Activated T-cell treated with anti-CD3 and anti-CD28 coated beads, Interleukin-2, amount 50 U/mL, for 4 hours (primary cell): ENCODE measurements at regions not wholly inside any gene's neighbourhood (a gene's known extent, or its start where the extent isn't known, plus 50 kb on each side); places are given as distances from the start of the nearest gene placed in this dataset.
A peak's percentile ranks its signal among the peaks of the same experiment; 100 is the strongest.

Source experiments
- ATAC-seq, 2 donors: fragments of 200-7000 bp; cut with Tn5 transposase; one replicate each; pipeline ENCODE4 v1.10.0; 2021
- DNase-seq: peaks from one replicate; pipeline ENCODE4 v3.0.0-alpha.2; 2020
- H3K27me3 Mint-ChIP-seq: one replicate; pipeline ENCODE4 v1.8.0; 2021; ENCODE audit warnings: low read depth, mixed read lengths
- H3K36me3 Mint-ChIP-seq: one replicate; pipeline ENCODE4 v1.8.0; 2022; ENCODE audit warnings: mixed read lengths; ENCODE audit not compliant: insufficient read depth
- H3K4me1 Mint-ChIP-seq: one replicate; pipeline ENCODE4 v1.8.0; 2021; ENCODE audit warnings: low read depth, mixed read lengths
- H3K4me3 Mint-ChIP-seq: one replicate; pipeline ENCODE4 v1.8.0; 2021; ENCODE audit warnings: mild to moderate bottlenecking, moderate library complexity, mixed read lengths
- H3K9me3 Mint-ChIP-seq: one replicate; pipeline ENCODE4 v1.8.0; 2021; ENCODE audit warnings: mixed read lengths

- Mint-ChIP-seq H3K36me3 (no peaks in the 10 kb centered on the region), H3K27me3 (peaks cover 11% of the 10 kb centered on the region), H3K9me3 (peaks cover under 1% of the 10 kb centered on the region), H3K4me3 (no peak overlapping the region), H3K4me1 (peaks cover 3% of the 10 kb centered on the region)
- ATAC-seq (no peak), DNase-seq (no peak)
Measured at GRCh38 chr17:73954951-73955350, 248.5 kb upstream of the RPL38 start.

GRCh38 chr17:73955616-73956015 is 247.9 kb upstream of the RPL38 start:
- peaks cover 3% of the 10 kb centered on the region for H3K4me1 Mint-ChIP-seq
- H3K27me3 Mint-ChIP-seq = peaks cover 11% of the 10 kb centered on the region
- ATAC-seq (no peak), DNase-seq (no peak)
- peaks cover 5% of the 10 kb centered on the region for H3K9me3 Mint-ChIP-seq
- H3K4me3 Mint-ChIP-seq = no peak overlapping the region
- H3K36me3 Mint-ChIP-seq = no peaks in the 10 kb centered on the region

GRCh38 chr17:73956169-73956568 is 247.3 kb upstream of the RPL38 start:
- Mint-ChIP-seq H3K4me3 (no peak overlapping the region), H3K4me1 (peaks cover 3% of the 10 kb centered on the region), H3K9me3 (peaks cover 5% of the 10 kb centered on the region), H3K27me3 (peaks cover 10% of the 10 kb centered on the region), H3K36me3 (no peaks in the 10 kb centered on the region)
- DNase-seq (no peak), ATAC-seq (peak in 1 of 2 donors; percentile 11)

- Mint-ChIP-seq H3K9me3 (peaks cover 5% of the 10 kb centered on the region), H3K36me3 (no peaks in the 10 kb centered on the region), H3K4me3 (no peak overlapping the region), H3K4me1 (peaks cover 3% of the 10 kb centered on the region), H3K27me3 (peaks cover 4% of the 10 kb centered on the region)
- DNase-seq (peak; percentile 57), ATAC-seq (peak; percentile 33 to 44)
Measured at GRCh38 chr17:73956595-73957465, 246.6 kb upstream of the RPL38 start.

GRCh38 chr17:73957564-73957963 is 245.9 kb upstream of the RPL38 start:
- no peaks in the 10 kb centered on the region for H3K36me3 Mint-ChIP-seq
- H3K27me3 Mint-ChIP-seq = no peaks in the 10 kb centered on the region
- ATAC-seq = no peak
- H3K4me3 Mint-ChIP-seq = no peak overlapping the region
- no peak for DNase-seq
- no peaks in the 10 kb centered on the region for H3K4me1 Mint-ChIP-seq
- peaks cover 5% of the 10 kb centered on the region for H3K9me3 Mint-ChIP-seq

- no peak for DNase-seq
- H3K9me3 Mint-ChIP-seq = peaks cover 5% of the 10 kb centered on the region
- no peak for ATAC-seq
- H3K4me1 Mint-ChIP-seq = no peaks in the 10 kb centered on the region
- H3K36me3 Mint-ChIP-seq = no peaks in the 10 kb centered on the region
- H3K27me3 Mint-ChIP-seq = no peaks in the 10 kb centered on the region
- no peak overlapping the region for H3K4me3 Mint-ChIP-seq
Measured at GRCh38 chr17:73958453-73958852, 245.0 kb upstream of the RPL38 start.

- no peak for ATAC-seq
Measured at GRCh38 chr17:73960469-73960868, 243.0 kb upstream of the RPL38 start.

GRCh38 chr17:73962308-73962707 is 241.2 kb upstream of the RPL38 start:
- H3K4me1 Mint-ChIP-seq = no peaks in the 10 kb centered on the region
- no peak for ATAC-seq
- no peaks in the 10 kb centered on the region for H3K27me3 Mint-ChIP-seq
- peaks cover 2% of the 10 kb centered on the region for H3K36me3 Mint-ChIP-seq
- DNase-seq = no peak
- H3K9me3 Mint-ChIP-seq = peaks cover 19% of the 10 kb centered on the region
- no peak overlapping the region for H3K4me3 Mint-ChIP-seq

More at GRCh38 chr17:73960469-73960868, 243.0 kb upstream of the RPL38 start:
- peaks cover 15% of the 10 kb centered on the region for H3K9me3 Mint-ChIP-seq
- no peaks in the 10 kb centered on the region for H3K4me1 Mint-ChIP-seq
- peaks cover 2% of the 10 kb centered on the region for H3K36me3 Mint-ChIP-seq
- no peak for DNase-seq
- H3K4me3 Mint-ChIP-seq = no peak overlapping the region
- H3K27me3 Mint-ChIP-seq = no peaks in the 10 kb centered on the region

GRCh38 chr17:73968680-73969079 is 234.8 kb upstream of the RPL38 start:
- H3K4me3 Mint-ChIP-seq = no peak overlapping the region
- peaks cover 15% of the 10 kb centered on the region for H3K9me3 Mint-ChIP-seq
- DNase-seq (no peak), ATAC-seq (no peak)
- no peaks in the 10 kb centered on the region for H3K4me1 Mint-ChIP-seq
- H3K36me3 Mint-ChIP-seq = peaks cover 2% of the 10 kb centered on the region
- peaks cover 30% of the 10 kb centered on the region for H3K27me3 Mint-ChIP-seq

GRCh38 chr17:73969956-73970355 is 233.5 kb upstream of the RPL38 start:
- no peak overlapping the region for H3K4me3 Mint-ChIP-seq
- peaks cover 30% of the 10 kb centered on the region for H3K27me3 Mint-ChIP-seq
- no peak for DNase-seq
- H3K9me3 Mint-ChIP-seq = peaks cover 9% of the 10 kb centered on the region
- H3K4me1 Mint-ChIP-seq = no peaks in the 10 kb centered on the region
- H3K36me3 Mint-ChIP-seq = no peaks in the 10 kb centered on the region
- no peak for ATAC-seq

GRCh38 chr17:73971127-73971526 is 232.4 kb upstream of the RPL38 start:
- H3K4me1 Mint-ChIP-seq = no peaks in the 10 kb centered on the region
- H3K9me3 Mint-ChIP-seq = no peaks in the 10 kb centered on the region
- DNase-seq = no peak
- H3K4me3 Mint-ChIP-seq = no peak overlapping the region
- H3K27me3 Mint-ChIP-seq = peaks cover 30% of the 10 kb centered on the region
- no peaks in the 10 kb centered on the region for H3K36me3 Mint-ChIP-seq
- no peak for ATAC-seq

- Mint-ChIP-seq H3K9me3 (no peaks in the 10 kb centered on the region), H3K36me3 (no peaks in the 10 kb centered on the region), H3K4me3 (no peak overlapping the region), H3K4me1 (no peaks in the 10 kb centered on the region), H3K27me3 (peaks cover 30% of the 10 kb centered on the region)
- ATAC-seq = no peak
- no peak for DNase-seq
Measured at GRCh38 chr17:73972056-73972455, 231.4 kb upstream of the RPL38 start.

- Mint-ChIP-seq H3K4me1 (no peaks in the 10 kb centered on the region), H3K9me3 (no peaks in the 10 kb centered on the region), H3K4me3 (no peak overlapping the region), H3K36me3 (no peaks in the 10 kb centered on the region), H3K27me3 (peaks cover 34% of the 10 kb centered on the region)
- DNase-seq = no peak
- no peak for ATAC-seq
Measured at GRCh38 chr17:73972901-73973300, 230.6 kb upstream of the RPL38 start.

GRCh38 chr17:73973586-73974409 is 229.7 kb upstream of the RPL38 start:
- H3K9me3 Mint-ChIP-seq = no peaks in the 10 kb centered on the region
- no peaks in the 10 kb centered on the region for H3K36me3 Mint-ChIP-seq
- ATAC-seq (no peak), DNase-seq (no peak)
- H3K4me1 Mint-ChIP-seq = no peaks in the 10 kb centered on the region
- no peak overlapping the region for H3K4me3 Mint-ChIP-seq
- H3K27me3 Mint-ChIP-seq = peaks cover 36% of the 10 kb centered on the region

GRCh38 chr17:73974536-73974935 is 228.9 kb upstream of the RPL38 start:
- no peaks in the 10 kb centered on the region for H3K4me1 Mint-ChIP-seq
- no peaks in the 10 kb centered on the region for H3K9me3 Mint-ChIP-seq
- no peak for DNase-seq
- no peaks in the 10 kb centered on the region for H3K36me3 Mint-ChIP-seq
- no peak overlapping the region for H3K4me3 Mint-ChIP-seq
- no peak for ATAC-seq
- peaks cover 36% of the 10 kb centered on the region for H3K27me3 Mint-ChIP-seq
